ENCODE measurements at regions not wholly inside any gene's neighbourhood (a gene's known extent, or its start where the extent isn't known, plus 50 kb on each side); places are given as distances from the start of the nearest gene placed in this dataset.

DNA sequence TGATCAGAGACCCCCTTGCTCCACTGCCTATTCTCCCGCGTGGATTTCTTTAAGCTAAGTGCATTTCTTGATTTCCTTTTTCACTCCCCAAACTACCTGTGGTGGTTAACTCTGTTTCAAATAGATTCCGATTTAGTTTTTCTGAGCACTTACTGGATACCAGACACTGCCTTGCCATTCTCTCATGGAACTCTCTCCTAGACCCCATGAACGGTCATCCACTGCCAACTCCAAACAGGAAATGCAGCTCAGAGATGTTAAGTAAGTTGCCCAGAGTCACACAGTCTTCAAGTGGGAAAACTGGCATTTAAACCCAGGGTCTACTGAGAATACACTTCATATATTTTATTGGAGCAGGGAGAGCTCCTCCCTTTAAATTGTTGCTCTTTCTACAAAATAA, 199.4 kb downstream of the MAF start:
- no peak overlapping the region for H3K27ac Mint-ChIP-seq (ENCODE audit: unreplicated experiment)
- no peaks in the 10 kb centered on the region for H3K4me1 Mint-ChIP-seq
- no peak for DNase-seq (ENCODE audit: low read depth, low spot score)
- TF ChIP-seq, protein P1, sequence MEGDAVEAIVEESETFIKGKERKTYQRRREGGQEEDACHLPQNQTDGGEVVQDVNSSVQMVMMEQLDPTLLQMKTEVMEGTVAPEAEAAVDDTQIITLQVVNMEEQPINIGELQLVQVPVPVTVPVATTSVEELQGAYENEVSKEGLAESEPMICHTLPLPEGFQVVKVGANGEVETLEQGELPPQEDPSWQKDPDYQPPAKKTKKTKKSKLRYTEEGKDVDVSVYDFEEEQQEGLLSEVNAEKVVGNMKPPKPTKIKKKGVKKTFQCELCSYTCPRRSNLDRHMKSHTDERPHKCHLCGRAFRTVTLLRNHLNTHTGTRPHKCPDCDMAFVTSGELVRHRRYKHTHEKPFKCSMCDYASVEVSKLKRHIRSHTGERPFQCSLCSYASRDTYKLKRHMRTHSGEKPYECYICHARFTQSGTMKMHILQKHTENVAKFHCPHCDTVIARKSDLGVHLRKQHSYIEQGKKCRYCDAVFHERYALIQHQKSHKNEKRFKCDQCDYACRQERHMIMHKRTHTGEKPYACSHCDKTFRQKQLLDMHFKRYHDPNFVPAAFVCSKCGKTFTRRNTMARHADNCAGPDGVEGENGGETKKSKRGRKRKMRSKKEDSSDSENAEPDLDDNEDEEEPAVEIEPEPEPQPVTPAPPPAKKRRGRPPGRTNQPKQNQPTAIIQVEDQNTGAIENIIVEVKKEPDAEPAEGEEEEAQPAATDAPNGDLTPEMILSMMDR (conservative IDR thresholded peaks at IDR 0.05) = no peak
- H3K9me3 Mint-ChIP-seq = peaks cover 3% of the 10 kb centered on the region
- H3K36me3 Mint-ChIP-seq (ENCODE audit: low read depth) = no peaks in the 10 kb centered on the region
- H3K27me3 Mint-ChIP-seq (ENCODE audit: low read depth) = no peaks in the 10 kb centered on the region
- no peak overlapping the region for H3K4me3 Mint-ChIP-seq

DNA sequence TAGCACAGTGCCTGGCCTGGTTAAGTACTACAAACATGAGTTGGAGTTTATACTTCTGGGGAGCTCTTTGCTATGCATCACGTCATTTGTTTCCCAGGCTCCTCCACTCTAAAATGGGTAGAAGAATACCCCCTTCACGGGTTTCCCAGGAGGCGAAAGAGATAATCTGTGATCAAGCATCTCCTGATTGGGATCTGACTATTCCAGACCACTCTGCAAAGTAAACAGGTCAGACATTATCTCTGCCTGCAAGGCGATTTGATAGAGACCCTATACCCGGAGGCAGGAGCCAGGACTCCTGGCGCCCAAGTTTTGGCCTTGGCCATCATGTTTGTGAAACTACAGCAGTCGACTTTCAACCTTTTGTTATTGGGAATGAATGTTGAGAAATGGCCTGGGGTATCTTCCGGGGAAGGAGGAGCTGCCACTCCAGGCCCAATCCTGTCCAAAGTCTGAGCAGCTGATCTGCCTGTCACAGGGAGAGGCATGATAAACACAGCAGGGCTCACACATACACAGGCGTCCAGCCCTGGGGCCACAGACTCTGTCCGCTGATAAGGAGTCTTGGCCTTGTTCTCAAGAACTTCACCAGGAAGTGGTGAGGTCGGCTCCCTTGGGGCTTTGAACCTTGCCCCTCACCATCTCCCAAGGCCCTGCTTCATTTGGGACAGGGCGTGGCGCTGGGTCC, 199.9 kb downstream of the MAF start:
- Mint-ChIP-seq H3K36me3 (ENCODE audit: low read depth) (no peaks in the 10 kb centered on the region), H3K4me1 (no peaks in the 10 kb centered on the region), H3K27me3 (ENCODE audit: low read depth) (no peaks in the 10 kb centered on the region), H3K4me3 (no peak overlapping the region), H3K9me3 (peaks cover 3% of the 10 kb centered on the region), H3K27ac (ENCODE audit: unreplicated experiment) (no peak overlapping the region)
- TF ChIP-seq, protein P1 (conservative IDR thresholded peaks at IDR 0.05) = no peak
- no peak for DNase-seq (ENCODE audit: low read depth, low spot score)

DNA sequence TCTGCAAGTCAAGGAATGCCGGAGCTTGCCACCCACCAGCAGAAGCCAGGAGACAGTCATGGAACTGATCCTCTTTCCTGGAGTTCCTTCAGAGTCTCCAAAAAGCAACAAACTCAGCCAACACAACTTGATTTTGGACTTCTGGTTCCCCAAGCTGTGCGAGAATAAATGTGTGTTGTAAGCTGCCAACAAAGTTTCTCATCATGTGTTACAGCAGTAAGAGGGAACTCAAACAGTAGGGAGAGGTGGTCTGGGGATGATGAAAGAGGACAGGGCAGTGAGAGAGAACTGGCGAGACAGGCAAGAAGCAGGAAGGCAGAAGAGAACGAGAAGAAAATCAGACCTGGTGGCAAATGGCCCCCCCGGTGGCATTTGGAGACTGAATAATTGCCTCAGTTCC, 204.9 kb downstream of the MAF start:
- peaks cover 4% of the 10 kb centered on the region for H3K4me1 Mint-ChIP-seq
- peaks cover 3% of the 10 kb centered on the region for H3K9me3 Mint-ChIP-seq
- H3K36me3 Mint-ChIP-seq (ENCODE audit: low read depth) = no peaks in the 10 kb centered on the region

DNA sequence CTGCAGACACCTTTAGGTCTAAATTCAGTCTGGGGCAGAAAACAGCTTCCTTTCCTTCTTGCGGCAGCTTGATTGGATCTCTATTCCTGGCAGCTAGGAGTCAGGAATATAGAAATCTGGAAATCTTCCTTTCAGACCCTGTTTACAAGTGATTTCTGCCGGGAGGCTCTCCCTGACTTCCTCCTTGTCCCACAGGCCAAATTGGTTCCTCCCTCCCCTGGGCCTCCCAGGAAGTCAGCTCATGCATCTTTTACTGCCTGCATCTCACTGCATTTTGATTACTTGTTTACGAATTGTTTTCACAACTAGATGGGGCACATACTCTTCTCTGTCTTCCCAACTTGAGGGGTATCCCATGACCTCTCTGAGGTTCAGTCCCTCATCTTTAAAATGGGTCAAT, 206.3 kb downstream of the MAF start:
- no peak for DNase-seq (ENCODE audit: low read depth, low spot score)
- Mint-ChIP-seq H3K36me3 (ENCODE audit: low read depth) (no peaks in the 10 kb centered on the region), H3K27ac (ENCODE audit: unreplicated experiment) (no peak overlapping the region), H3K27me3 (ENCODE audit: low read depth) (peaks cover 2% of the 10 kb centered on the region), H3K4me1 (peaks cover 4% of the 10 kb centered on the region), H3K4me3 (no peak overlapping the region), H3K9me3 (peaks cover 3% of the 10 kb centered on the region)
- TF ChIP-seq, protein P1 (conservative IDR thresholded peaks at IDR 0.05) = no peak

More for the DNA sequence above, 204.9 kb downstream of the MAF start:
- H3K27ac Mint-ChIP-seq (ENCODE audit: unreplicated experiment) = peak overlapping the region; percentile 35
- TF ChIP-seq, protein P1 (conservative IDR thresholded peaks at IDR 0.05) = no peak
- H3K4me3 Mint-ChIP-seq = no peak overlapping the region
- DNase-seq (ENCODE audit: low read depth, low spot score) = no peak
- H3K27me3 Mint-ChIP-seq (ENCODE audit: low read depth) = peaks cover 2% of the 10 kb centered on the region

DNA sequence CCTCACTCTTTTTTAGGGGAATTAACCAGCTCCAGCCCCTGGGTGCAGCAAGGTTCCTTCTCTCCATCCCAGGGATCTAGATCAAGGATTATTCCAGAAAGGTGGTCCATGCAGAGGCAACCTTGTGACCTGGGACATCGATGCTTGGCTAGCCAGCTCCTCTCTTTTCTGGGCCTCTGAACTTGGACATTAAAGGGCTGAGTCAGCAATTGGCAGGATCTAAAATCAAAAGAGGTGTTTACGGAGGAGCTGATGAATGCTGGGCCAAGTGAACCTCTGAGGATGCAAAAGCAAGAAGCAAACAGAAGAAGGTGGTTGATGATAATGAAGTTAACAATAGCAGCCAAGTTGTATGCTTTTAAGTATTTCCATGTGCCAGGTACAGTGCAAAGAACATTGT, 207.0 kb downstream of the MAF start:
- peaks cover 3% of the 10 kb centered on the region for H3K9me3 Mint-ChIP-seq
- TF ChIP-seq, protein P1 (conservative IDR thresholded peaks at IDR 0.05) = no peak
- peaks cover 2% of the 10 kb centered on the region for H3K27me3 Mint-ChIP-seq (ENCODE audit: low read depth)
- H3K4me1 Mint-ChIP-seq = peaks cover 4% of the 10 kb centered on the region
- H3K4me3 Mint-ChIP-seq = no peak overlapping the region
- no peak overlapping the region for H3K27ac Mint-ChIP-seq (ENCODE audit: unreplicated experiment)
- no peak for DNase-seq (ENCODE audit: low read depth, low spot score)
- H3K36me3 Mint-ChIP-seq (ENCODE audit: low read depth) = no peaks in the 10 kb centered on the region
